ENCODE measurements at regions not wholly inside any gene's neighbourhood (a gene's known extent, or its start where the extent isn't known, plus 50 kb on each side); places are given as distances from the start of the nearest gene placed in this dataset.
"Not testable (repeated sequence)": the region's sequence is repeated elsewhere in the genome, so short reads cannot be mapped to it uniquely, and the experiment has no call there.

- DNase-seq, result not testable (repeated sequence)
These were observed 295.8 kb upstream of the GRAMD2B start for GRCh38 chr5:126127371-126127770.

- no peak for DNase-seq
These were observed 293.8 kb upstream of the GRAMD2B start for GRCh38 chr5:126129431-126129830.

DNA sequence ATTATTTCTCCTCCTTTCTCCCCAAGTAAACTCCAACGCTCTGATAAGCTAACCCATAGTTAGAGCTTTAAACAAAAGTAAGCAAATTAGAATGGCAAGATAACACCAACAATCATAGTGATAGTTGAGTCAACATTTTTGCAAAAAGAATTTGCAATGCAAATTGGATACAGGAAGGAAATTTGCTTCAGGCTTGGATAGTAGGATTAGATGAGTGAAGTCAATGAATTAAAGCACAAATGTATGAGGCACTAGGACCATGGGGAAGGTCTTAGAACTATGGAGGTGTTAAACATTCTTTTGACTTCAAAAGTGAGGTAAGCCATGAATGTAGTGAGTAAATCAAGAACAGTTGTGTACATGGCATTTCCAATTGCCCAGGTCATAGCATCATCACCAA lies 289.8 kb upstream of the GRAMD2B start:
- DNase-seq, result no peak

DNA sequence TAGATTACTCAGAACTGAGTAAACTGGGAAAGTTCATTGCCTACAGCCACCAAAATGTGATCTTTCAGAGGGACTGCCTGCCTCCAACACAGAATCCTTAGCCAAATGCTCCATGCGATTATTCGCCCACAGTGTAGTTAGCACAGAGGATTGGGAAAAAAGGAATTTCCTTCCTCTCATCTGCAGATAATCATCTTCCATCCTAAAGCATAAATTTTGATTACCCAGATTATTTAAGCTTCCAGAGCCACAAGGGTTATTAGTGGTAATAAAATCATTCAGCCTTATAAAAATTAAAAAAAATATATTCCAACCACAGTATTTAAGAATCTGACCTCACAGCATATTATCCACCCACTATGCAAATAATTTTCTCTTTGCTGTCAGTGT lies 285.3 kb upstream of the GRAMD2B start:
- no peak for DNase-seq

- DNase-seq, result no peak
These were observed 284.8 kb upstream of the GRAMD2B start for GRCh38 chr5:126138281-126138931.

DNA sequence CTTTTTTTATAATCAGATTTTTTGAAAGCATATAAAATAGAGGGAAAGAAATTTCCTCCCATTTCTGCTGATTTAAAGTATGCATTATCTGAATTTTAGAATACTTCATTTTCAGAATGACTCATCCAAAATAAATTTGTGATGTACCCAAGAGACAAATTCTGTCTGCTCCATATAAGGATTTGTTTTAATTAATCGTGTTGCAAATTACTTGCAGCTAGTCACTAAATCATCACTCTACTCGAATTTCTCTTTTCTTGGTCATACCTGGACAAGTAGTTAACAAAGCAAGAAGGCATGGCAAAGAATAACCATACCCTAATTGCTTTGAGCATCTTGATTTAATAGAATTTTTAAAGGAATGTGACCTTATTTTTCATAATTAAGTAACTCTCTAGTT lies 284.1 kb upstream of the GRAMD2B start:
- no peak for DNase-seq

- no peak for DNase-seq
These were observed 283.4 kb upstream of the GRAMD2B start for GRCh38 chr5:126139773-126140172.

DNA sequence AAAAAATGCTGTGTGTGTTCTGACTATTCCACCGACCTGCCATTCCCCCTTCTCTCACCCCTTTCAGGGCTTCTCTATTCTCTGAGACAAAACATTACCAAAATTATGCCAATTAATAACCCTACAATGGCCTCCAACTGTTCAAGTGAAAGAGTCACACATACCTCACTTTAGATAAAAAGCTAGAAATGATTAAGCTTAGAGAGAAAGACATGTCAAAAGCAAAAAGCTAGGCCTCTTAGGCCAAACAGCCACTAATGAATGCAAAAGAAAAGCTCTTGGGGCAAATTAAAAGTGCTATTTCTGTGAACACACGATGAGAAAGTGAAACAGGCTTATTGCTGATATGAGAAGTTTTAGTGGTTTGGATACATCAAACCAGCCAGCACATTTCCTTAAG lies 279.6 kb upstream of the GRAMD2B start:
- no peak for DNase-seq

DNA sequence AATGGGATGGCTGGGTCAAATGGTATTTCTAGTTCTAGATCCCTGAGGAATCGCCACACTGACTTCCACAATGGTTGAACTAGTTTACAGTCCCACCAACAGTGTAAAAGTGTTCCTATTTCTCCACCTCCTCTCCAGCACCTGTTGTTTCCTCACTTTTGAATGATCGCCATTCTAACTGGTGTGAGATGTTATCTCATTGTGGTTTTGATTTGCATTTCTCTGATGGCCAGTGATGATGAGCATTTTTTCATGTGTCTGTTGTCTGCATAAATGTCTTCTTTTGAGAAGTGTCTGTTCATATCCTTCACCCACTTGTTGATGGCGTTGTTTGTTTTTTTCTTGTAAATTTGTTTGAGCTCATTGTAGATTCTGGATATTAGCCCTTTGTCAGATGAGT lies 272.9 kb upstream of the GRAMD2B start:
- DNase-seq, result not testable (repeated sequence)

GRCh38 chr5:126155298-126155697 lies 267.9 kb upstream of the GRAMD2B start:
- DNase-seq, result not testable (repeated sequence)

- DNase-seq, result no peak
These were observed 256.8 kb upstream of the GRAMD2B start for GRCh38 chr5:126166368-126166767.

DNA sequence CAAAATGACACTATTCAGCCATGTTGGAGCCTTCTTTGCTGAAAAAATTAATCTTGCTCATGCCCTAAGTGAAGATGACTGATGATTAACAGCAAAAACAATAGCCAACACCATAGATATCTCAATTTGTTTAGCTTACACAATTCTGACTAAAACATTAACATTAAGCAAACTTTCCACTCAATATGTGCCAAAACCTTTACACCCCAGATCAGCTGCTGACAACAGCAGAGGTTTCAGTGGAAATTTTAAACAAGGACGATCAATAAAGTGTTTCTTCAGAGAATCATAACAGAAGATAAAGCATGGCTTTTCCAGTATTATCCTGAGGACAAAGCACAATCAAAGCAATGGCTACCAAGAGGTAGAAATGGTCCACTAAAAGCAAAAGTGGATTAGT lies 254.4 kb upstream of the GRAMD2B start:
- DNase-seq, result no peak

DNA sequence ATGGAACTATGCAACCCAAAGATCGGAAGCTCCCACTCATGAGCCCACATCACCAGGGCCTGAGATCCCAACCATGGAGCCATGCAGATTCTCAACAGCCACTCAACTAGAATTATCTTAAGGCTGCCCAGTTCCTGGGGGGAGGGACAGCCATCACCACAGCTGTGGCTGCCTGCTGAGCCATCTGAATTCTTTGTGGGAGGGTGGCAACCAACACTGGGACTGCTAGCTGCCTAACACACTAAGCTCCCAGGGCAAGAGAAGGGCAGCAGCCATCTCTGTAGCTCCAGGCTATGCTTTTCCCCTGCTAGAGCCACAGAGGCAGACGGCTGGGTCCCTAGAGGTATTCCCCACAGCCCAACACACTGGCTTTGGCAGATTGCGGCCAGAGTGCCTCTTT lies 251.3 kb upstream of the GRAMD2B start:
- DNase-seq, result no peak

GRCh38 chr5:126172812-126173211 lies 250.4 kb upstream of the GRAMD2B start:
- no peak for DNase-seq

- no peak for DNase-seq
These were observed 244.7 kb upstream of the GRAMD2B start for GRCh38 chr5:126178521-126178920.

GRCh38 chr5:126182971-126183695 lies 240.1 kb upstream of the GRAMD2B start:
- DNase-seq, result no peak

DNA sequence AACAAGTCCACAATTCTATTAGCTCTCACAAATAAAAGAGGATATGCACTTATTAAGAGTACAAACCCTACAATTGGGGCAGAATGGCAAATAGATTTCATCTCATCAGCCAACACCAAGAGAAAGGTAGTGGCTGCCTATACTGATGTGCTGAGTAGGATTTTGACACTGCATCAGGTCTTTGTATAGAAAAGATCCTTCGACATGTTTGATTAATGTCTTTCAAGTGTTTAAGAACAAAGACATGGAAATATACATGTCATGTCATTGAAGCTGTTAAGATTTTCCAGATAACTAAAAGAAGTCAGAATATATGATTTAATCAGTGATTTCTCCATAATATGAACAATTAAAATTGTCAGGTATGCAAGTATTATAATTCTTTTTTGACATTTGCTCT lies 238.7 kb upstream of the GRAMD2B start:
- DNase-seq, result no peak

DNA sequence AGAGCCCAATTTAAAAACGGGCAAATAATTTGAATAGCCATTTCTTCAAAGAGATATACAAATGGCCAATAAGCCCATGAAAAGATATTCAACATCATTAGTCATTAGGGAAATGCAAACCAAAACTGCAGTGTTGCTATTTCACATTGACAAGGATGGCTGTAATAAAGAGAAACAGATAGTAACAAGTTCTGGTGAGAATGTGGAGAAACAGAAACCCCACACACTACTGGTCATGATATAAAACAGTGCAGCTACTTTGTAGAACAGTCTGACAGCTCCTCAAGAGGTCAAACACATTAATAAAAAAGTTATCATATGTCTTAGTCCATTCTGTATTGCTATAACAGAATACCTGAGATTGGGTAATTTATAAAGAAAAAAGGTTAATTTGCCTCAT lies 237.0 kb upstream of the GRAMD2B start:
- no peak for DNase-seq

DNA sequence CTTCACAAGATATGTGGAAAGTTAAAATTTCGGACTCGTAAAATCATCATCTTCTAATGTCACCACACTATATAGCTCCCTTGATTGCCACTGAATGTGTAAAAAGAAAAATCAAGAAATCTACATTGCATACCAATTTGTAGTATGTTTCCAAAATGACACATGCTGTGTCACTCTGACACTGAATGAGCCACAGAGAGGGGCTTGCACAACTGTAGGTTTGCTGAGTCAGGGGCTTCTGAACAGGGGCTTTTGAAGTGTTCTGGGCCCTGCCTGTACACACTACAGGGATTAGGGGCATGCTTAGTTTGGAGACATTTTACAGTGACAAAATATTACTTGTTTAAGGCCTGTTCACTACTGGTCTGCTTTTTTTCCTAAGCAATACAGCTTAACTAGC lies 234.4 kb upstream of the GRAMD2B start:
- no peak for DNase-seq

DNA sequence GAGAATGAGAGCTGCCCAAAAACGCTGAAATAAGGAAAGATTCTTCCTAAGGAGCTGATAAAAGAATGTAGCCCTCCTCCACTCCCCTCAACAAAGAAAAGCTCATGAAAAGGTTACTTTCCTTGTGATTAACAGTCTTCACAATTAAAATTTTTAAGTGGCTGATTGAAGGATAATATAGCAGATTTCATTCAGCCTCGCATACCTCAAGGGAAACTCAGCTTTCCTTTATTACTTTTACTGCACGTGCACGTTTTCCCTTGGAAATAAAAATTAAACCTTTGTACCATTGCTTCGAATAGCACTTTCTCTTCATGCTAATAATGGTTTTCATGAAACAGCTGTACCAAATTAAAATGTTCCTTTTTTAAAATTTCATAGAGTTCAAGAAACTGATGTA lies 234.0 kb upstream of the GRAMD2B start:
- no peak for DNase-seq

- DNase-seq, result no peak
These were observed 233.3 kb upstream of the GRAMD2B start for GRCh38 chr5:126189862-126190261.

GRCh38 chr5:126192226-126192625 lies 231.0 kb upstream of the GRAMD2B start:
- no peak for DNase-seq

DNA sequence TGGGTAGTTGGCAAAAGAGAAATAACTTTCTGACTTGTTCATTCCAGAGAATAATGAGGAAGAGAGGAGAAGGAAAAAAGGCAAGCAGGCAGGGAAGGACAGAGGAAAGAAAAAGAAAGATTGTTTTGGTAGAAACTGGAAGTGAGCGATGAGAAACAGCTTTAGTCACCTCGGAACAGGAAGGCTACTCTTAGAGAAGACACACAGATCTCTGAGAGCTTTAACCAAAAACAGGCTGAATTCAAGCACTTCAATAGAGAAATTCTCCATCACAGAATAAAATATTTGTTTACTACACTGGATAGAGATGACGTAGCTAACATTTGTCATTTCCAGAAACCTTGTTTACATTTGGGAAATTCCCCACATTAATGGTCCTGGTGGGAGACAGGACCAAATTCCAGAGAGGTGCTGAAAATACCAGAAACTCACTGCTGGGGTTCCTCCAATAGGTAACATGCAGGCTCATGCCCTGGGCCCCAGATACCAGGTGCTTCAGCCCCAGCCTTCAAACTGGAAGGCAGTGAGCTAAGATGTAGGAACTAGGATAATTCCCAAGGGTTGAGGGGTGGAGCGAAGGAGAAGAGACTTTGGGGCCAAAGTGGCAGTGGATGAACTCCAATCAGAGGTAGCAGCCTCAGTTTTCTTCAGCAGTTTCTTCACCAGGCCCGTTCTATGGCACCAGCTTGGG lies 227.7 kb upstream of the GRAMD2B start:
- DNase-seq, result no peak

DNA sequence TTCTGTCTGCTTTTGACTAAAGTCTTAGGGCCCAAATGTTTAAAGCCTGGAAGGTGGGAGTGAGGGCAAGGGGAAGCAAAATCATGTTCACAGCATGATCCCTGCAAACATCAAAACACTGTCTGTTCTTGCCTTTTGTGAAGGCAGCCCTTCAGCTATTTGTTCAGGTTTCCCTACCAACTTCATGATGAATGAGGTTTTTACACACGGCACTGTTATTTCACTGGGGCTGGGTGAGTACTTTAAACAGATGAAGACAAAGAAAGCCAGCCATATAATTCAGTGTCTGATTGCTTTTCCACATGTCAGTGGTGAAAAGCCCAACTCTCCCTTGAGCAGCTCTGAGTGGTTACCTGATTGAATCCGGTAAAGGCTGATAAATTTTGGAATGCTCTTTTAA lies 224.7 kb upstream of the GRAMD2B start:
- no peak for DNase-seq
